ENCODE measurements at regions not wholly inside any gene's neighbourhood (a gene's known extent, or its start where the extent isn't known, plus 50 kb on each side); places are given as distances from the start of the nearest gene placed in this dataset.

- TF ChIP-seq POLR2A (IDR thresholded peaks at IDR 0.05) (no peak), CTCF (IDR thresholded peaks at IDR 0.05) (no peak)
These were observed 284.6 kb upstream of the SEL1L start for GRCh38 chr14:81818271-81818670.
